ENCODE measurements at regions not wholly inside any gene's neighbourhood (a gene's known extent, or its start where the extent isn't known, plus 50 kb on each side); places are given as distances from the start of the nearest gene placed in this dataset.
"Not testable (repeated sequence)": the region's sequence is repeated elsewhere in the genome, so short reads cannot be mapped to it uniquely, and the experiment has no call there.

- DNase-seq (ENCODE audit: low read depth) = no peak
Observed at GRCh38 chr1:55885619-55886018, 670.5 kb upstream of the USP24 start.

GRCh38 chr1:55882931-55883330 is 667.8 kb upstream of the USP24 start:
- no peak for DNase-seq (ENCODE audit: low read depth)

- no peak for DNase-seq (ENCODE audit: low read depth)
Observed at GRCh38 chr1:55879346-55879745, 664.2 kb upstream of the USP24 start.

- no peak for DNase-seq (ENCODE audit: low read depth)
Observed at GRCh38 chr1:55877437-55878232, 662.5 kb upstream of the USP24 start.

DNA sequence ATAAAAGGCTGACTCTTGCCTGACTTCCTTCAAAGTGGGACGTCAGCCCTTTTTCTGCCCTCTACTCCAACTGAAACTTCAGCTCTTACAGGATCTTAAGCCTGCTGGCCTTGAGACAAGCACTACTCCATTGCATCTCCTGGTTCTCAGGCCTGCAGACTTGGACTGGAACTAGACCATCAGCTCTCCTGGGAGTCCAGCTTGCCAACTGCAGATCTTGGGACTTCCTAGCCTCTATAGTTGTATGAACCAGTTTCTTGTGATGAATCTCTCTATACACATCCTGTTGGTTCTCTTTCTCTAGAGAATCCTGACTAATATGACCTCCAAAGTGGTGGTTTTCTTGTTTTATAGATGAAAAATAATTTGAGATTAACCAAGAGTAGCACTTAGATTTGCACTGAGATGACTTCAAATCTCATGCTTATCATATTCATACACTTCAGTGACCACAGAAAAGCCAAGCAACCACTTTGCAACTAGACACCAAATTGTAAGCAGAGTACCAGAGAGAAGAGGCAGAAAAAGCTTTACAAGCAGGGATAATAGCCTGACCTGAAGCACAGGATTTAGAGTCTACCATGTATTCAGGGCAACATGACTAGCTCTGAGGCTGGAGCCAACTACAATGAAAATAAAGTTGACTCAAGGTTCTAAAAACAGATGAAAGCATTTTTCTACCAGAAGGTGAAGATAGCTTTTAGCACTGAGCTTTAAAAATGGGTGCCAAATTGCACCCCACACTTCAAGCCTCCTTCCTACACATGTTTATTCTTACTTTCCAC is 661.3 kb upstream of the USP24 start:
- peak; percentile 32 for DNase-seq (ENCODE audit: low read depth)

DNA sequence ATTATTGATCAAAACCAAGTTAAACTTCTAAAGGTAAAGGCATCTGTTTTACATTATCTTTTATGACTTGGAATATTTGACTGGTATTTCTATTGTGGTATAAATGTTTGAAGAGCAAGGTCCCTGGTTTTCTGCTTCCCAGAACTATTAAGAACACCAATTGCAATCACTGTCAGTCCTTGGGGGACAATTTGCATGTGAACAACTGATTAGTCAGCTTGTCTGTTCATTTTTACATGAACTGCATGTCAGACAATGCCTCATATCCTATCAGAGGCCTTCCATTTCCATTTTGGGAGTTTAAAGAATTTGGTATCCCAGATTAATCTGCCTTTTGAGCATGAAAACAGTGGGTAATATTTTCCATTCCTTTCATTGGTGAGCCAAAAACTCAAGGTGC is 654.9 kb upstream of the USP24 start:
- no peak for DNase-seq (ENCODE audit: low read depth)

DNA sequence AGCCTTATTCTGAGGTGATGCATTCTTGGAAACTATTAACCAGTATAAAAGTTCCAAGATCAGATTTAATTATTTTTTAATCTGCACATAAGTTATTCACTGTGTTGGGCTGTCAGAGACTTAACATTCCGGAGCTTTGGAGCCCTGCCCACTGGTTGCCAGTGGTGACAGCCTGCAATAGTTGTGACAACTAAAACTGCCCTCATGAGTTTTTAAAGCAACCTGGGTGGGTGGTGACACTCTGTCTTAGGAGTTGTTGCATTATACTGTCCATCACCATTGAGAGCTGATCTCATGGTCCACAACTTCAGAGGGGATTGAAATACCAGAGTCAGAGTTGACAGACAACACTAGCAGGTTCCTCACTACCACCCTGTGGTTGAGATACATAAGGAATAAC is 653.9 kb upstream of the USP24 start:
- DNase-seq (ENCODE audit: low read depth) = peak; percentile 55

- DNase-seq (ENCODE audit: low read depth) = peak; percentile 49
Observed at GRCh38 chr1:55868026-55868425, 652.9 kb upstream of the USP24 start.

DNA sequence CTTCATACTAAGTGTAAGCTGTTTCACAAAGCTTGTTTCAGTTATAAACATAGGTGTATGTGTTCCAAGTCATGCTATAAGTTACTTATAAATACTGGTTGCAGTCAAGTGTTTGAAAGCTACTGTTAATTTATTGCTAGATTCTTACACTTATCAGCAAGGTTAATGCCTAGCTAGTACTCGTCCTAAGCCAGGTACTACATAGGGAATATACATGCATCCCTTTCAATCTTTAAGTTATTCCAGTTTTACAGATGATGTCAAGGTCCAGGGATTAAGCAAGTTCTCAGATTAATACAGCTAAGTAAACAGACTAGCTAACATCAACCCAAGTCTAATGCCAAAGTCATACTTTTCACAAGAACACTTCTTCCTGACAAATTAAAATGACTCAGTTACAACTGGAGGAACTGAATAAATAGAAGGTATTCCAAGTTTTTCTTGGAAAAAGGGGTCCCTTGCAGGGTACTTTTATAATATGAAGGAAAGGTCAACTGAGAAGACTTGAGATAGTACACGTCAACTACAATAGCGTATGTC is 652.2 kb upstream of the USP24 start:
- DNase-seq (ENCODE audit: low read depth) = no peak

GRCh38 chr1:55865778-55866177 is 650.6 kb upstream of the USP24 start:
- not testable (repeated sequence) for DNase-seq (ENCODE audit: low read depth)

GRCh38 chr1:55864251-55864650 is 649.1 kb upstream of the USP24 start:
- no peak for DNase-seq (ENCODE audit: low read depth)

- no peak for DNase-seq (ENCODE audit: low read depth)
Observed at GRCh38 chr1:55861676-55862340, 646.6 kb upstream of the USP24 start.

DNA sequence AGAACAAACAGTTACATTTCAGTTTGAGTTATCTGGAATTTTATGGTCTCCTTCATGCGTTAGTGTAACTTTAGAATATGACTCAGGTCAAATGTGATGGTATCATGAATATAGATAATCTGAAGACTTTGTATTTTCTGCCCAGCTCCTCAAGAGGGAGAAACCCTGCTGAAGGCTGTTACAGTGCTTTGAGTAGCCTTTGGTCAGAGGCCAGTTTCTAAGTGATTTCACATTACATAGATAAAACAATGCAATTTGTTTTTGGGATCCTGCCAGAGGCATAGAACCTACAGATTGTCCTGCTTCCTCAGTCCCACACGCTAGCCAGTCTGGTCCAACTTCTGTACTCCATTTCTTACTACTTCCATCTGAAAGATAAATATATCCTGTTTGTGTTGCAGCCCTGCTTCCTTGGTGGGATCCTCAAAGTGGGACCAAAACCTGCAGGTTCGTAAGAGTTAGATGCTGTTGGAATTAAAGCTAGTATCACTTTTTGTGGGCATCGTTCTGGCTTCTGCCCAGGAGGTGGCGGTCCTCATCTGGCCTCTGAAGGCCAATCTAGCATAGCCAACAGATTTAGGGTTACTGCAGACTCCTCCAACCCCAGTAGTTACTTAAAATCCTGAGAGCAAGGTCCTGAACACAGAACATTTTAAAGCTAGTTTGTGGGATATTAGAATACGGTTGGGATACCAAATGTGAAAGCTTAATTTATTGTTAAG is 645.8 kb upstream of the USP24 start:
- DNase-seq (ENCODE audit: low read depth) = no peak

DNA sequence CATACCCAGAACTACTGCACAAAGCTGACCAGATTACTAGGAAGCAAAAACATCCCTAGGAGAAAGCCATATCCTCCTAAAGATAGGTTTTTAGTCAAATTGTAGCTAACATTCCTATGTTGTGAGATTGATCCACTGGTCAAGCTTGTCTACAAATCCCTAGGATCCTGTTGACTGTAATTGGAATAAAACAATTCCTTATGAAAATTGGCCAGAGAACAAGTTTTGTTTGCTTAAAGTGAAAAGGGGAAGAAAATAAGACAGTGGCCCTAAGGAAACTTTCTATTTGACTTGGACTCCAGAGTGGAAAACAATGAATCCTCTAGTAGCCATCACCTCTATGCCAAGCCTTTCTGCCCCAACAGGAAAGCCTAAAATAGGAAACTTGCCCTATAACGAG is 645.2 kb upstream of the USP24 start:
- DNase-seq (ENCODE audit: low read depth) = no peak

- no peak for DNase-seq (ENCODE audit: low read depth)
Observed at GRCh38 chr1:55854911-55855310, 639.7 kb upstream of the USP24 start.

DNA sequence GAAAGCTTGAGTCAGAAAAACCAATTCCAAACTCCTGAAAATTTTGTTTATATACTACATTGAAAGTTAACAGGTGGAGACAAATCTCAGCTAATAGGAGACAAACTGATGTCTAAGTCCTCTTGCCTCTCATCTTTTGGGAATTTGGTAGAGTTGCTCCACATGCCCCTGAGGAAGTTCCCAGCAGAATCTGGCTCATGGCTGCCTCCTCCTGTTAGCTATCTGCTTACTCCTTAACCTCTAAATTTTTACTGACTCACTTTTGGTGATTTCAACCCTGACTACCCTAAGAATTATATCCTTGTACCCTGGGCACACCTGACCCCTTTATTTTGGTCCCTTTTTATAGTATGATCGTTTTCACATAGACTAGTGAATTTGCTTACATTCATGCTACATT is 633.7 kb upstream of the USP24 start:
- peak; percentile 48 for DNase-seq (ENCODE audit: low read depth)

DNA sequence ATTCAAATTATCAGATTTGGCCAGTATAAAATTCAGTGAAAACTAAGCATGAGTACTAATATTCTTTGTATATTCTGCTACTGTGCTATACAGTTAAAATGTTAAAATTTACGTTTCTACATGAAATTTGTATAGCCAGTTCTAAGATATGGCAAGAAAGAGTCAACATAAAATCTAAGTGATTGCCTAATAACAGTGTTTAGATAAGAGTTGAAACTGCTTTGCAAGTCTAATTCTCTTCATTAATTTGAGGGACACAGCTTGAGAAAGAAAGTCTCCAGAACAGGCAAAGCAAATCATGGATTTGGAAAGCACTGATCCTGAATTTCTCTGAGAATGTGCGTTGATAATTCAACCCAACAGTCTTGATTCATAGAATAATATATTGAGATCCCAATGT is 630.9 kb upstream of the USP24 start:
- no peak for DNase-seq (ENCODE audit: low read depth)

DNA sequence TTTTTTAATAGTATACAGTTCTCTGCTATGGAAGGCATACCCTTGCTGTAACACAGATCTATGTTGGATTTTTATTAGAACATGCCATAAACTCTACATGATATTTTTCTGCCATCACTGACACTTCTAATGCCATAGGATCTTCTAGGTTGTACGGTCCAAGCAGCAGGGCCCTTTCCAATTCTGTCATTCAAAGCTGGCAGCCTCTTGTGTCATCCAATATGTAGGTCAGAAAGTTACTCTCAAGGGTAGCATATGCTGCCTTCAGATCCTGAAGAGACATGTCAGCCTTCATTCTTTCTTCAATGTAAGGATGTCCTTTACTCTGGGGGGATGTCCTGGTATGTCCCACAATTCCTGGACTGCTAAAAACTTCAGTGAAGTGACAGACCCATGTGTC is 629.2 kb upstream of the USP24 start:
- DNase-seq (ENCODE audit: low read depth) = no peak

GRCh38 chr1:55839626-55840025 is 624.5 kb upstream of the USP24 start:
- DNase-seq (ENCODE audit: low read depth) = no peak

- DNase-seq (ENCODE audit: low read depth) = no peak
Observed at GRCh38 chr1:55839221-55839620, 624.1 kb upstream of the USP24 start.

DNA sequence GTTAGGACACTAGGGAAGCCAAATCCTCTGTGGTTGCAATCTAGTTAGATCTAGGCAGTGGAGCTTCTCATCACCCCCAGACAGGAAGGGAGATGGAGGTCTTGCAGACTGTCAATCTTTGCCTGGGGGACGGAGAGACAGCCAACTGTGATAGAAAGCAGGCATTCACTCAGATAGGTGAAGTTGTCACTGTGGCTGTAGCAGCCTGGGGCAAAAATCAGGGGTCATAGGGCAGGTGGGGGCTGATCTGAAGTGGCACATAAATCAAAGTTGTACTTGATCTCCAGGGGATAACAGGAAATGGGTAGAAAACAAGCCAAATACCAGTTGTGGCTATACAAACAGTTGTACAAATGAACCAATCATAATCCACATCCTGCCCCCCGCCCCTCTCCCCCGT is 620.9 kb upstream of the USP24 start:
- no peak for DNase-seq (ENCODE audit: low read depth)
